AG08396 (cell line): ENCODE measurements at regions not wholly inside any gene's neighbourhood (a gene's known extent, or its start where the extent isn't known, plus 50 kb on each side); places are given as distances from the start of the nearest gene placed in this dataset.

Source experiments
- DNase-seq: peaks from one replicate; pipeline ENCODE4 v3.0.0; 2012; ENCODE audit warnings: low spot score, mixed read lengths

DNA sequence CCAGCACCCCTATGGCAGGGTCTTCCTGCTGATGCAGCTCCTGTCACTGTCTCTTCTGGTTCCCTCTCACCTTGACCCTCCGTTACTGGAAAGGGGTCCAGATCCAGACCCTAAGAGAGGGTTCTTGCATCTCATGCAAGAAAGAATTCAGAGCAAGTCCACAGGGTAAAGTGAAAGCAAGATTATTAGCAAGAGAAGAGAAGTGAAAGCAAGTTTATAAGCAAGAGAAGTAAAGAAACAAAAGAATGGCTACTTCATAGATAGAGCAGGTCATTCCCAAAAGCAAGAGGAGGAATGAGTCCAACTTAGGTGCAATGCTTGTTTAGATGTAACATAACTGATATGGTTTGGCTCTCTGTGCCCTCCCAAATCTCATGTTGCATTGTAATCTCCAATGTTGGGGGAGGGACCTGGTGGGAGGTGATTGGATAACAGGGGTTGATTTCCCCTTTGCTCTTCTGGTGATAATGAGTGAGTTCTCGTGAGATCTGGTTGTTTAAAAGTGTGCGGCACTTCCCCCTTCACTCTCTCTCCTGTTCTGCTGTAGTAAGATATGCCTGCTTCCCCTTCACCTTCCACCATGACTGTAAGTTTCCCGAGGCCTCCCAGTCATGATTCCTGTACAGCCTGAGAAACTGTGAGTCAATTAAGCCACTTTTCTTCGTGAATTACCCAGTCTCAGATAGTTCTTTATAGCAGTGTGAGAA lies 183.3 kb downstream of the MED10 start:
- DNase-seq, result no peak

DNA sequence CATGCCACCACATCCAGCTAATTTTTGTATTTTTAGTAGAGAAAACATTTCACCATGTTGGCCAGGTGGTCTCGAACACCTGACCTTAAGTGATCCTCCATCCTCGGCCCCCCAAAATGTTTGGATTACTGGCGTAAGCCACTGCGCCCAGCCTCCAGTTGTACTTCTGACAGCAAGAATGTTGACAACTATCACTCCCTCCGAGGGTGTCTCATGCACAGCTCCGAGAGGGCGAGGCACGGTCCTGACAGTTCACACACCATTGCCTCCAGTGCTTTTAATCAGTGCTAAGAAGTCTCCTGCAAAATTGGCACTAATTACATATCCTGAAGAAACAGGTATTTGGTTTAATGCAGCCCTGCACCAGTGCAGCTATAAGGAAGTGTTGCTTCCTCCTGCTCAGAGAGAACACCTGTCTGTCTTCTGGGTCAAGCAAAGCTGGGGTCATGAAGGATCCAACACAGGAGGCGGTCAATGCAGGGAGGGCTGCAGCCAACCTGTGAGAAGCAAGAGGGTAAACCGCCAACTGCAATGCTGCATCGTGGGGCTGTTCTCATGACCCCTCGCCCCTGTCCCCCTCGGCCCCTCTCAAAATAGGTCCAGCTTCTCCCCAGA lies 184.0 kb downstream of the MED10 start:
- no peak for DNase-seq

DNA sequence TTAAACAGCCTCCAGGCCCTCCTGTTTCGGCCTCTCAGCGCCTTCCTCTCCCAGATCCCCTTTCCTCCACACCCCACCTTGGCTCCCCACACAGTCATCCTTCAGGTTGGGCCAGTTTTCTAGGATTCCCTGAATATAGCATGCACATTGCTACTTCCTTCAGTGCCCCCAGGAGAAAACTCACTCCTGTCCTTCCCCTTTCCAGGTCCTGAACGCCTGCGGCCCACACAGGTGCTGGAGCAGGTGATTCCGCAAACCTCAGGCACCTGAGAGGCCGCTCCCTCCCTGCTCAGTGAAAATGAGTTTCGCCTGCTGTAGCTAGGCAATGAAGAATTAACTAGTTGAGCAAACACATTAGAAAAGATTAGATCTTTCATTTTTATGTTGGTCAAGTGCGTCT lies 185.0 kb downstream of the MED10 start:
- no peak for DNase-seq

DNA sequence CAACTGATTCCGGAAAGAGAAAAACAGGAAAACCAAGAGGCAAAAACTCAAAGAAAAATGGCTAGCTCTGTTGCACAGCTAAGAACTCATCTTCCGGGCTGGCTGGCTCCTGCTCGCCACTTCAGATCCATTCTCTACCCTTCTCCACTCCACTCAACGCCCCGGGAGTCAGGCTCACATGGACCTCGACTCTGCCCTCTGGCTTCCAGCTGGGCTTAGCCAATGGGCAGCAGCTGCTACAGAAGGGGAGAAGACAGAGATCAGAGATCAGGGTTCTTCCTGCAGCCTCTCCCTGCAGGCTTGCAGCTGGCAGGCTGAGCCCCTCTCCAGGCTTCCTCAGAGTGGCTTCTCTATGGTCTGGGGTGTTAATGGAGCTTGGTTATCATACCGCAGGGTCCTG lies 187.5 kb downstream of the MED10 start:
- no peak for DNase-seq

DNA sequence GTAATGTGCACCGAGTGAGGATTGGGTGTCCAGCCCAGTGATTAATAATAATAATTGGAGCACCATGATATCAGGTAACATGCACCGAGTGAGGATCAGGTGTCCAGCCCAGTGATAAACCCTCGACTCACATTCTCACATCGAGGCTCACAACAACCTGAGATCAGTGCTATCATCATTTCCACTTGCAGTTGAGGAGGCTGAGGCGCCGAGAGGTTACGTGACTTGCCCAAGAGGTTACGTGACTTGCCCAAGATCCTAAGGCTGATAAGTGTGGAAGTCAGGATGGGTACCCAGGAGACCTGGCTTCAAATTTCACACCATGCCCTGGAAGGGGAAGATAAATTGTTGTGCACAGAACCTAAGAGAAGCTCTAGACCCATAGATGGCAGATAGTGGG lies 189.4 kb downstream of the MED10 start:
- no peak for DNase-seq

DNA sequence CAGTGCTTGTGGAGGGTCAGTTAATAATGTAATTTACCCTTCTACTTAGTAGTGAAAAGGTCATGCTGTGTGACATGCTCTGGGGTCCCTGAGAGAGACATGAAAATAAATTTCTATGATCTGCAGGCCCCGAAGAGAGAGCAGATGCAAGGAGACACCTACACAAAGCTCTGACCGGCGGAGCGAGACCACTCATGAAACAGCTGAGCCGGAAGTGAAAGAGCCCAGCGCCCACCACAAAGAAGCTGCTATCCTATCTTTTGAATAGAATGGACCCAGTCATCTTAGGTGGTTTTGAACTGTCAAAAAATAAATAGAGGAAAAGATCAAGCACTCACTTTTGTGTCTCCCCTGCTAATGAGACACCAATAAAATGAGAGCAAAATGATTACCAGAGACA lies 190.0 kb downstream of the MED10 start:
- no peak for DNase-seq

DNA sequence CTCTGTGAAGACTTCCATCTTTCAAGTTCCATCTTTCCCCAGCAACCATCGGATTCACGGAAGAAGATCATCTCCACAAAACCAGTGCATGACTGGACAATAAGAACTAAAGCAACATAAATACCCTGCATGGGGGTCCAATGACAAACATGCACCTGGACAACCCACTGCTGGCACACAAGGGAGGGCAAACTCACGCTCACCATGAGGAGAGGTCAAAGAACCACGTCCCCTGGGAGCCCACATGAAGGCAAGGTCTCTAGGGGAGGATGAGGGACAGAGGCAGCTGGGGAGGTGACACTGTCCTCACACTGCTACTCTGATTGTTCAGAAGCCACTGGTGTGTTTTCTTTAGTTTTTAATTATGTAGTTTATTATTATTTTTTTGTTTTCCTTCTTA lies 190.8 kb downstream of the MED10 start:
- DNase-seq, result no peak

DNA sequence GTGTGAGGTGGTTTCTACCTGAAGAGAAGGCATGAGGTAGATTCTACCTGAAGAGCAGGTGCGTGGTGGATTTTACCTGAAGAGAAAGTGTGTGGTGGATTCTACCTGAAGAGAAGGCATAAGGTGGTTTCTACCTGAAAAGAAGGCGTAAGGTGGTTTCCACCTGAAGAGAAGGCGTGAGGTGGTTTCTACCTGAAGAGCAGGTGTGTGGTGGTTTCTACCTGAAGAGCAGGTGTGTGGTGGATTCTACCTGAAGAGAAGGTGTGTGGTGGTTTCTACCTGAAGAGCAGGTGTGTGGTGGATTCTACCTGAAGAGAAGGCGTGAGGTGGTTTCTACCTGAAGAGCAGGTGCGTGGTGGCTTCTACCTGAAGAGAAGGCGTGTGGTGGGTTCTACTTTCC lies 192.8 kb downstream of the MED10 start:
- no peak for DNase-seq

DNA sequence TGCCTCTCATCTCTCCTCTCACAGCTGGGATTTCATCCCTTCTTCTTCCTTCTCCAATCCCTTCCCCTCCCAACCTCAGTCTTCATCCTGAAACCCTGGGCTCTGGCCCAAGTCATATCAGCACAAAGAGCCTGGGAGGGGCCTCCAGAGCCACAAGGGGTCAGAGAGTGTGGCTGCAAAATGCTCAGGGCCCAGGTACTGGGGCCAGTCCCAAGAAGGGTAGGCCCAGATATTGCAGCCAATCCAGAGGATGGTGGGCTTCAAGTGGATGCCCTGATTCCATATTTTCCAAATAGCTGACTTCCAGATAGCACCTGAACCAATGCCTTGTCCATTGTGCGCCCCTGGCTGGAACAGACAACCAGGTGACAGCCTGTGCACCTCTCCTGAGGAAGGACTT lies 193.9 kb downstream of the MED10 start:
- DNase-seq, result no peak

DNA sequence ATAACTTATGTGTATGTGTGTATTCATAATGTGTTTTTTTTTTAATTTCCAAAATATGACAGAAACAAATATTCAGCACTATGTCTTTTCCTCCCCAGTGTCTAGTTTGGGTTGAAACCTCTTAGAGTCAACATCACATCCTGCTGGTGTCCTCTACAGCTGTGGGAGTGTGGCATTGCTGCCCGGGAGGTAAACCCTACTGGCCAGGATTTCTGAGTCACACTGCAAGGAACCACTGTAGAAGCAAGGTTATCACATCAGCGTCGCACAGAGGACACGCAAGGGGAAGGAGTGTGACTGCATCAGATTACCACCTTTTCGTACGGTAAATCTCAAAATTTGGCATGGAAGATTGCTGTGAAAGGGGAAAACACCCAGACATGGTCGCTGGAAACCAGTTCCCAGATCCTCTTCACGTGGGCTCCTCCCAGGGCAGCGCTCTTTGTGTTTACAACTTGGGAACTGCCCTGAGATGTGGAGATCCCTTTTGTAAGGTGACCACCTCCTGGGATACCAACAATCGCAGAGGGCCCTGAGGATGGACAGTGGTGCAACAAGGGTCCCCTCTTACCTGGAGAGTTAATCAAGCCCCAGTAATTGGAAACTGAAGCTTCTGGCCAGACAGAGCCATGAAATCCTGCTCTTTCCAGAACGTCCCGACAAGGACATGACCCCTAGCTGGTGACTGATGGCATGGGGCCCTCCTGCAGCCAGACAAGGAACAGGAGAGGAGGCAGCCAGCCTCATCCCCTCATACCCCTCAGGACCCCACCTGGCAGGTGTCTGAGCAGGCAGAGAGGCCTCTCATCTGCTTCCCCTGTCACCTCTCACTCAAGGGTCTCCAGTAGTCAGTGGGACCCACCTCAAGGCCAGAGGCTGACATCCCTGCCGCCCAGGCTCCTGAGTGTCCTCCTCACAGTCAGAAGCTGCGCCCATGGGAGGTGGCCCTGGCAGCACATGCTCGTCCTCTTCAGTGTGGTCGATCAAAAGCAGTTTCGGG lies 194.7 kb downstream of the MED10 start:
- DNase-seq, result no peak

DNA sequence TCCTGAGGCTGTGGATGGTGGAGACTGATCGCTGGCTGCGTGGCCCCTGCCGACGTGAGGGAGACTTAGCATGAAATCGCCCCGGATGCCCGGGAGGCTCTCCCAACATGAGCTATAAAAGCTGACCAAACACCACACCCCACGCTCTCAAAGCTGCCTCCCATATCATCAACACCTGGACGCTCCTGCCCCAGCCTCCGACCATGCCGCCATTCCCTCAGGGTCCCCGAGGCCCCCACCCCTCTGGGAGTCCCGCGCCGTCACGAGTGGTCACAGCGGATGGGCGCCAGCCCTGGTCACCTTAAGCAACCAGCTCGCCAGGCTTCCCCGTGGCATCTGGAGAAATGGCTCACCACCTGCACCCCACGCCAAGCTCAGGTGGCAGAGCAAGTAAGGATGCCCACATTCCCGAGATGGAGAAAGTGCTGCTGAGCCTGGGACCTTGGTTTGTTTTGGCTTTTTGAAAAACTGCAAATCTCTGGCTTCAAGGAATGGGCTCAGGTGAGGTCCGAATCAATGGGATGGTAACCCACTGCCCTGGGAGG lies 196.0 kb downstream of the MED10 start:
- DNase-seq, result no peak

DNA sequence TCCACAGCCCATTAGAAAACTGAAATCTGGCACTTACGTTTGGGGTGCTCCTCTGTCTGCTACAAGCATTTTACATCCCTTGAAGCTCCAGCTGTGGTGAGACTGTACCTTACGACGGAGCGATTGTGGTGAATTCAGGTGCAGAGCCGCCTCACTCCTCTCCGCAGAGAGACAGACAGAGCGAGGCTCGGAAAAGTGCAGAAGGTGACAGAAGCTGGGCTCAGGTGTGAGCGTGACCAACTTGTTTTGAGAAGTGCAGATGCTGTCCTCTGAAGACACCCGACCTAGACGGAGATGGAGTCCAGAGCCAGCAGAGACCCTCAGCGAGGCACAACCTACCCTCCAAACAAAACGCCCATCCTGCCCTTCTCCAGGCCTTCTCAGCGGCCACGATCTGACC lies 196.5 kb downstream of the MED10 start:
- no peak for DNase-seq

DNA sequence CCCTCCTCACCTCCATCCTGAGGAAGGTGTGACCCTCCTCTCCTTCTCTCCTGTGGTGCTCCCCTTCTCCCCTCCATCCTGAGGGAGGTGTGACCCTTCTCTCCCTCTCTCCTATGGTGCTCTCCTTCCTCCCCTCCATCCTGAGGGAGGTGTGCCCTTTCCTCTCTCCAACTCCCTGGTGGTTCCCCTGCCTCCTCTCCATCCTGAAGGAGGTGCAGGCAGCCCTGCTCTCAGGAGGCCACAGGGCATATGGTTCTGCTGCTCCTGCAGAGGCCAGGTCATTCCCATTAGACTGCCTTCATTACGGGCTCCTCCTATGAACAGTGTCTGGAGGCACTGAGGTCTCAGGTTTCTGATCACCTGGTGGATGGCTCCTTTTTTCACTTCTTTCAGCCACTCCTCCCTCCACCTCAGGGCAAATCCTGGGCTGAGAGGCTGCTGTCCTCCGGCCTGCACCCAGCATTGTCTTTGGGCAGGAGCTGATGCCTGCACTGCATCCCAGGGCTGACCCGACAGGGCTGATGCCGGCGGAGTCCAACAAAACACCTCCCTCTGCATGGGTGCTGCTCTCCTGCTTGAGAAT lies 197.1 kb downstream of the MED10 start:
- DNase-seq, result no peak

DNA sequence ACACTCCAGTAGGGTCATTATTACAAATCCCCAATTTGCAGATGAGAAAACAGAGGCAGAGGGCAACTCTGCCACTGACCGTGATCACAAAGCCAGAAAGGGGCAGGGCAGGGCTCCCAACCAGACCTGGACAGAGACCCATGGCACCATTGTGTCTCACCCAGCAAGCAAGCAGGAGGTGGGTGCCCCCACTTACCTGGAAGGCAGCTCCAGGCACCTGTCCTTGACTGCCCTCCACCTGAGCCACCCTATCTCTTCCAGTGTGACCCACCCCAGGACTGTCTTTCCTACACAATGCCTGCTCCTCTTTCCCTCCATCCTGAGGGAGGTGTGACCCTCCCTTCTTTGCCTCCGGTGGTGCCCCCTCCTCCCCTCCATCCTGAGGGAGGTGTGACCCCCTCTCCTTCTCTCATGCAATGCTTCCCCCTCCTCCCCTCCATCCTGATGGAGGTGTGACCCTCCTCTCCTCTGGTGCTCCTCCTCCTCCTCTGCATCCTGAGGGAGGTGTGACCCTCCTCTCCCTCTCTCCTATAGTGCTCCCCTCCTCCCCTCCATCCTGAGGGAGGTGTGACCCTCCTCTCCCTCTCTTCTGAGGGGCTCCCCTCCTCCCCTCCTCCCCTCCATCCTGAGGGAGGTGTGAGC lies 198.0 kb downstream of the MED10 start:
- DNase-seq, result no peak

DNA sequence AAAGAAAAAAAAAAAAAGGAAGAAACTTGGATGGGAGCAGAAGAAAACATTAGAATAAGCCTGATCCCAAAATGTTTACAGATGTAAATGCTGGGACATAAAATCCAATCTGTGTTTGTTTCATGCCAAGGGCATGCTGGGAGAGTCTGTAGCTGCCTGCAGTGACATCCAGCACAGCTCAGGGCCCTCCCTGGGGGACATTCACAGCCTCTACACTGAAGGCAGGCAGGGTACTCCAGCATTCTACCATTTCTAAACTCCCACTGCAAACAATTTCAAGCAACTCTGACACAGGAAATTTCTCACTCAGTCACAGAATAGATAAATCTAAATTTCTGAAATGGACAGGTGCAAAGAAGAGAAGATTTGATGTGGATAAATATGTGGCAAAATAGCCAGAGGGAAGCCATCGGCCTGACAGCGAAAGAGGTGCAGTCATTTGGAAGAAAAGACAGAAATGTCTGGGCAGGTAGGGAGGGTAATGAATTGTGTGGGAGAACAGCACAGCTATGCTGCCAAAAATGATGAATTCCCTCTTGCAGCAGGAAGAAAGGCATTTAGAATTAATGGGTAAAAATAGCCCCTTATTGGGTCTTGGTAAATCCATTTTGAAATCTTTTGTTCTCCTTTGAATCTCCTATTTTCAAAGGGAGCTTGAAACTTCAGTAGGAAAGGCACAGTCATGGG lies 199.4 kb downstream of the MED10 start:
- DNase-seq, result no peak

DNA sequence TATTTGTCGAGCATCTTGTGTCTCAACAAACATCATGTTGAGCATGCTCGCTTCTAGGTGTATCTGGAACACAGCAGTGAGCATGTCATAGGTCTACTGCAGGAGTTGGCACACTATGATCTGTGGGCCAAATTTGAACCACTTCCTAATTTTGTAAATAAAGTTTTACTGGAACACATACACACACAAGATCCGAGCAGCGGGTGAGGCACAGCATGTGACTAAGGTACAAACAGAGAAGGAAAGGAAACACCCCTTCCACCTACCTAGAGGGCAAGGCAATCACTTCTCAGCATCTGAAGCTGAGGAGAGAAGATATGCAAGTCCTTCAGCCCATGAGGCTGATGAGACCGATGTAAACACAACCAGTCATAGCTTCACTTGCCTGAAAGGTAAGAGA lies 200.4 kb downstream of the MED10 start:
- DNase-seq, result no peak

DNA sequence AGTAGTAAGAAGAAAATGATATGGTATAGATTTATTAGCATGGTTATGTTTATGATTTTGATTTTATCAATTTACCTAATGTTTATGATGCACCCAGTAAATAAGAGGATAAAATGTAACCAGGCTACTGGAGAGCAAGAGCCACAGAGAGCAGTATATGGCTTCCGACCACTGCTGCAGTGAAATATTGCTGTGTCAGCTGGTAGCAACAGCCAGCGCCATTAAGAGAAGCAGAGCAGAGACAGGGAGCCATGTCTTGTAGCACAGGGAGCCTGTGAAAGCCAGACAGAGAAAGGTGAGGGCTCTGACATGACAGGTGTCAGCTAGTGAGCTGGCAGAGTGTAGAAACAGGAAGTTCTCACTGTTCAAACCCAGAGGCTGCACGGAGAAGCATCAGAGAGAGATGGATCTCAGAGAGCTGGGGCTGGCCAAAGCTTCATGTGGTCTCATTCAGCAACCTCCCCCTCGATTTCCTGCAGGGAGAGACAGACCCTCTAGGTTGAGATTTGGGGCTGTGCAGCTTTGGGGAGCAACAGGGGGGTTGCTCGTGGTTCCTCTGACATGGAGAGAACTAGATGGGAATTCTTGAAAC lies 202.1 kb downstream of the MED10 start:
- DNase-seq, result no peak

DNA sequence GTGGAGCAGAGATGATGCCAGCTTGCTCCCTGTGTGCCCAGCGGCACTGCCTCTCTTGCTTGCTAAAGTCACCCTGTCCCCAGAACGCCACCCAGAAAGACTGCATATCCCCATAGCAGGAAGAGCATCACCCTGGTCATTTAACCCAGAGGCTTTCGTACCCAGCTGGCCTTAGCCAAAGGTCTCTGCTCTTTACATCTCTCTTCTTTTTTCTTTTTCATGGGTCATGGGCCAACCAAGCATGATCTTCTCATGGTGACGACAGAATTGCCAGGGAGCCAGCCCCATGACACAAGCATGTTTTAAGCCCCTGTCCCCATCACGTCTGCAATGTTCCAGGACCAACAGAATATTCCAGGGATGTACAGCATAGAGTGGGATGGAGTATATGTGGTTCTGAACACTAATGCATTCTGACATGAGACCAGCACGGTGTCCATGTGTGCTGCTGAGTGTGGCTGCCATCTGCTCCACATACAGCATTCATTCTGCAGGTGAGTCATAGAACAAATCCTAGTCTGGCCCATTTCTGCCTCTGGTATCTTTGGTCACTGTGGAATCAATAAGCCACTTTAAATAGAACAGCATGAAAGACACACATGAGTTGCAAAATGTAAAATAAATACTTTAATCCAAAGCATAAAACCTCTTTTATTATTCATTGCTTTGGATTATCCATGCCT lies 203.0 kb downstream of the MED10 start:
- no peak for DNase-seq

DNA sequence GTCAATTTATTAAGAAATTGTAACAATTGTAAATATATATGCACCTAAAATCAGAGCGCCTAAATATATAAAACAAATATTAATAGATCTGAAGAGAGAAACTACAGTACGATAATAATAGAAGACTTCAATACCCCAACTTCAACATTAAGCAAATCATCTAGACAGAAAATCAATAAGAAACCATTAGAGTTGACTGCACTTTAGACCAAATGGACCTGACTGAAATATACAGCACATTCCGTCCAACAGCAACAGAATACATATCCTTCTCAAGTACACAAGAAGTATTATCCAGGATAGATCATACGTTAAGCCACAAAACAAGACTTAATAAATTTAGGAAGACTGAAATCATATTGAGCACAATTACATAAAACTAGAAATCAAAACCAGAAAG lies 208.7 kb downstream of the MED10 start:
- DNase-seq, result no peak

DNA sequence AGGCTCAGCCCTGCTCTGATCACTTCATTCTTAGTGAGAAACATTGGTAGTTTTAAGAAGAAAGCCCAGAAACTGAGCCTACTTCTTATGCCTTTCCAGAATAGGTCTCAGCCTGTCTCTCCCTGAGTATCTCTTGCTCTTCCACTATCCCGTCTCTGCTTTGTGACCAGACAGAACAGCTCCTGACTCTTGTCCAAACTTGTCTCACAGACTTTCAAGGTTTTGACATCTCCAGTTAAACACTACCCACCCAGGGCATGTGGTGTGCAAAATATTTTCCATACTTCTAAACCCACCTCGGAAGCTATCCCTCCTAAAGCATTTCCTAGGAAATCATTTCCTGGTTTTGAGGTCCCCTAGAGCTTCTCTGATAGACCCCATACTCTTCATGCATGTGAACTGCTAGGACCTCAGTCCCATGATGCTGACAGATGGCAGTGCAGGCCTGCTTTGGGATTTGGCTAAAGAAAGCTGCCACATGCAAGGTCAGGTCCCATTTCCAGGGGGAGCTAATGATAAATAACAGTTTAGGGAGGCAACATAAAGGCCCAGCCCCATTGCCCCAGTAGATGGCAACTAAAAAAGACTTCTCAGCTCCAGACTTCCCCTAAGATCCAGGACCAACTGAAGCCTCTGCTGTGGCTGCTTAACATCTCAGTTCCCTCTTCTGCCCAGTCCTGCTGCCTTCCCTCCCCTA lies 211.5 kb downstream of the MED10 start:
- no peak for DNase-seq
